ENCODE measurements at regions not wholly inside any gene's neighbourhood (a gene's known extent, or its start where the extent isn't known, plus 50 kb on each side); places are given as distances from the start of the nearest gene placed in this dataset.

DNA sequence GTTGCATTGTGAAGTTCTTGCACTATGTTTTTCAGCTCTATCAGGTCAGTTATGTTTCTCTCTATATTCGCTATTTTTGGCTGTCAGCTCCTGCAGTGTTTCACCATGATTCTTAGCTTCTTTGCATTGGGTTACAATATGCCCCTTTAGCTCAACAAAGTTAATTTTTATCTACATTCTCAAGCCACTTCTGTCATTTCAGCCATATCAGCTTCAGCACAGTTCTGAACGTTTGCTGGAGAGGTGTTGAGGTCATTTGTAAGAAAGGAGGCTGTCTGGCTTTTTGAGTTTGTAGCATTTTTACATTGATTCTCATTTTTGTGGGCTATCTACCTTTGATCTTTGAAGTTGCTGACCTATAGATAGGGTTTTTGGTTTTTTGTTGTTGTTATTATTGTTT is 573.2 kb upstream of the RGS18 start:
- DNase-seq (ENCODE audit: low read depth): no peak

DNA sequence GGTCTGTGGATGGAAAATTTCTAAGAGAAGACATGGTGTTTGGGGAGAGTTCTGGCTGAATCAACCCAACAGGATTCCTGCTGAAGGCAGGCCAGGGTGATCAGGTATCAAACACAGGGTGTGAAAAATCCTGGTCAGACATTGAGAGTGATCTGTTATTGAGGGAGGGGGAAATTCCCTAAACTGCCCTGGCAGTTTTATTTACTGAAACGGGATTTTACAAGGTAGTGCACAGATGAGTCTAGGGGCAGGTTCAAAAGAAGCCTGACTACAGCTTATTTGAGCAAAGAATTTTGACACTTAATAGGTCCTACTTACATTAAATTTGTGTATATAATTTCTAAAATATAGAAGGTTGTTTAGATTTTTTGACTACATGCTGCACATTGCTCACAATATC is 569.4 kb upstream of the RGS18 start:
- no peak for DNase-seq (ENCODE audit: low read depth)

DNA sequence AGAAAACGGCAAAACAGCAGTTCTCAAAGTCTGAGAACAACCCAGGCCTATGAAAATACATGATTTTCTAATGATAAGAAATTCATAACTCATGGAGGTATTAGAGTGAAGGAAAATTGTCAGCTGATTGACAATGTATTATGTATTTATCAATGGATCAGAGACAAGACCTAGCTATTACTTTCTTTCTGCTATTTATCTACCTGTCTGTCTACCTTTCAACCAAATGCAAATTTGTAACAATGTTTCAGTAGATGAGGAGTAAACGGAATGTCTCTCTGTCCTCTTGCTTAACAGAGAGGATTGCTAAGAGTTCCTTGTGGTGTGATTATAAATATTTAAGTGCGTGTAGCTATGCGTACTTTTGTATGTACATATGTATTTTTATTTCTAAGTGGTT is 568.7 kb upstream of the RGS18 start:
- no peak for DNase-seq (ENCODE audit: low read depth)

DNA sequence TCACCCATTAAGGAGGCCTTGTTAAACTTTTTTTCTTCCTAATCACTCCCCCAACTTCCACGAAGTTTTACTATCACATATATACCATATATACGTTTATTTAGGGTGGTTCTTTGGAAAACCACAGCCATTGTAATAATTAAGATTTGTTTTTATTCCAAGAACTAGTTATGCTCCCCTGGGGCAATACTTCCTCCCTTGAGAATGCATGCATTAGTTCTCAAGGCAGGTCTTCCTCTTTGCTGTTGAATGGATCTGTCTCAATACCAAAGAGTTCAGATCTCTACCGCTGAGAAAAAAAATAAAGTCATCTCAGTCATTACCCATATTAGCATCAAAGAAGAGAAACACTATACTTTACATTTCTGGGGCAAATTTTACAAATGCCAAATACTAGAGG is 567.7 kb upstream of the RGS18 start:
- DNase-seq (ENCODE audit: low read depth): no peak

DNA sequence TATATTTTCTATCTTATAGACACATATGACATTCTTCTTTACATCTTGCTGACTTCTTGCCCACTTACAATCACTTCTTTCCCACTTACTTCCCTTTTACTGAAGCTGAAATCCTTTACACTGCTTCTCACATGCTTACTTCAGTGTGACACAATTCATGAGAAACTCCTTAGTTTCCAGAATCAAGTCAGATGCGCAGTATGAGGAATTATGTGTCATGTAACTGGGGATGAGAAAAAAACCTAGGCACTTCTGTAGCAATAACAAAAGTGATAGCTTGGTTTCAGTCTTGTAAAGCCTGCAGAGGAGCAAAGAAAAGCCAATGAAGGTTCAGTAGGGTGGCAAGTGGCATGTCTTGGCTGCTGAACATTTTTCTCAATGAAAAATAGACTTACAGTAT is 566.2 kb upstream of the RGS18 start:
- DNase-seq (ENCODE audit: low read depth): no peak

DNA sequence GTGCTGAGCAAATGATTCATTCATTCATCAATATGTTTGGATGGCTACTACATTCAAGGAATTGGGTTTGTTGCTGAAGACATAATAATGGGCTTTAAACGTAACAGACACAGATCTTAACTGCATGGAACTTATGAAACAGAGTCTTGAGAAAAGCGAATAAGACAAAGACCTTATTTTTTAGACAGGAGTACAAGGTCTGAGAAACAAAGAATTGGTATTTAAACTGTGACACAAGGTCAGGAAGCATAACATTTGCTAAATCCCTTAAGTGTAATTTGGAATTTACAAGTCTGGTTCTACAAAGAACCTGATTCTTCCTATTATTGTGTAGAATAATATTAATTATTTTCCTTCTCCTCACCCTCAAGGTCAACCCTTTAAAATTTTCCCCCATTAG is 565.4 kb upstream of the RGS18 start:
- no peak for DNase-seq (ENCODE audit: low read depth)

DNA sequence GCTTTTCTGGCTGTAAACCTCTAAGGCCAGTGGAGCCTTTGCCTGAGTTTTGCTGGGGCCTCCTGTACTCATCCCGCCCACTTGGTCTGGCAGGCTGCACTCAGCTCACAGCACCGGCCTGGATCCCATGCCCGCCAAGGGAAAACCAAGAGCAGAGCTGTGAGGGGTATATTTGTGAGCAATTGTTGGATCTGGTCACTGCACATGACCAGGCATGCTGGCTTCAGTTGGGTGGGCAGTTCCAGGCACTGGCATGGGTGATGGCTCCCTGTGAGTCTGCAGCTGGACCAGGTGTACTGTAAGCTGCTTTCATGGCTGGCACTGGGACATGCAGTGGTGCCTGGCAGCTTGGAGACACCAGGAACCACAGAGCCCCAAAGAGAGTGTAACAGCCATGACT is 563.1 kb upstream of the RGS18 start:
- no peak for DNase-seq (ENCODE audit: low read depth)

DNA sequence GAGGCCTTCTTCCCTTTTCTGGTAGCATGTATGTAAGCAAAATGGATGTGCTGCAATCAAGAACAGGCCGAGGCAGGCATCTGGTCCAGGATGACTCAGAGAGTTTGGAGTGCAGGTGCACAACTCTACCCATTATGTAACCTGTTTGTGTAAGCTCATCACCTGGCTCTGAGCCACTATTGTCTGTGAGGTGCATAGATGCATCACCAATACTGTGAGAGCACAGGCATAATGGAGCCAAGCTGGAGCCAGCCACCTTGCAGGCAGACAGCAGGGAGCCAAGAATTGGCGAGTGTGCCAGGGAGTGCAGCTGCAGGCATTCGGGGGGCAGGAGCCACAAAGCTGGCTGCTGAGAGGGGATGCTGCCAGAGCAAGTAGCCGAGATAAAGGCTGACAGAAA is 549.9 kb upstream of the RGS18 start:
- DNase-seq (ENCODE audit: low read depth): no peak

DNA sequence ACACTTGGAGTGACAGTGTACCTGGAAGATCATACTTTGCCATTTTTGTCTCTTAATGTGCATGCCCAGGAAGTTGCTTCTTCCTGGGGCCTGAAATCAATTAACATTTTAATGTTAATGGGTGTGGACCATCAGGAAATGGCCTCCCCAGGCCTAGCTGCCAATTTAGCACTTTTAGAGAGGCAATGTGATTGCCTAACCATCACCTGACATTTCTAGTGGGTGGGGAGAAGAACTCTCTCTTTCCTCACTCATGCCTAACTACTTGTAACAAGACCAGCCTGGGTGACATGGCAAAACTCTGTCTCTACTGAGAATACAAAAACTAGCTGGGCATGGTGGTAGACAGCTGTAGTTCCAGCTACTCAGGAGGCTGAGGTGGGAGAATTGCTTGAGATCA is 549.0 kb upstream of the RGS18 start:
- DNase-seq (ENCODE audit: low read depth): no peak

DNA sequence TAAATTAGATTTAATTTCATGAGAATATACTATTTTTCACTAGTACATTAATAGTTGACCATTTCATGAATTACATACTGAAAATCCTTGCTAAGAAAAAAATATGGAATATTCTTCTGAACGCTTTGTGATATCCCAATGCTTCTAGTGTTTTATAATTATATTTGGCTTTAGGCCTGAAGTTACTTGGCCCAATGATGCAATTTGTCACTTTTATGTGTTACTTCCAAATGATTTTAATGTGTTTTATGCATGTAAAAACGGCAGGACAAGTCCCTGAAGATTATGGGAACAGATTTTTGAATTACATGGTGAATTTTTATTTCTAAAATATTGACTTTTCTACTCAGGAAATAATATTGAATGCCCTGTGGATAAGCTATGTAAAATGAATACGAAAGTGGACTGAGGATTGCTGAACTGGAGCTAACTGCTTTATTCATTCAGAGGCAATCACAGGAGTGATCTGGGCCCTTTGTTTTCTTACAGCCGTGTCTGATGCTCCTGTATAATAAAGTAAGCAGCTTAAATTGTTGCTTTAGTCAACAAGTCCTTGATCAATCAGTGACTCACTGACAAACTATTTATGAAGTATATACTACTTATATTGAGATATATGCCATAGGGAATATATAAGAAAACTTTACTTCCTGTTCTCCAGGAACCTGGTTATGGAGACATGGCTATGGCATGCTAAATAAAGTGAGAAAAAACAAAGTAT is 543.0 kb upstream of the RGS18 start:
- DNase-seq (ENCODE audit: low read depth): no peak

DNA sequence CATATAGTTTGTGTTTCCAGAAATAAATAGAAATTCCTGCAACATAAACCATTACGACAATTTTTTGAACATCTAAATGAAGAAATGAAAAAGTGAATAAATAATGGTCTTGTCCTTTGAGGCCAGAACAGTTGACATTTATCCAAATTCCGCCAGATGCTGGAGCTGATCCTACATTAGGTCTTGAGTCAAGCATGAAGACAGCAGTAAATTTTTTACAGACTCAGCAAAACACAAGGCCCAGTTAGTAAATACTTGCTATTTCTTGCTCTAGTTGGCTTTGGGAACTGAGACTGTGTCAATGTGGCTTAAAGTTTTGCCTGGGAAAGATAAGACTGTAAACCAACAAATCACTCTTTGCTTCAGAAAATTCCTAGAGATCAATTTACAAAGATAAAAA is 540.1 kb upstream of the RGS18 start:
- no peak for DNase-seq (ENCODE audit: low read depth)

DNA sequence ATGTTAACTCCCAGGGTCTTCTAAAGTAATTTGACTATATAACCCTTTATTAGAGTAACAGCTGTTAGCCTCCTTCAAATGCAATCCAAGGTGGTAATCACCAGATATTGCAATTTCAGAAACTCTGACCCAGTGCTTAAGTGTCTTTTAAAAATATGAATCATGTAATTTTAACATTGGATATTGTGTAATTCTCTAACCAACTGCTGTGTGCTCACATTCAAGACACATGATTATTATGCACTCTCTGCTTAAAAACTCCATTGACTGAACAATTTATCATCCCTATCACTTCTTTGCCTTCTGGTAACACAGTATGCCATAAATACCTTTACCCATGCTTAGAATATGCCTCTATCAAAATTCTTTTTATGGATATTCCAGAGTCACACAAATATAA is 537.4 kb upstream of the RGS18 start:
- DNase-seq (ENCODE audit: low read depth): no peak

DNA sequence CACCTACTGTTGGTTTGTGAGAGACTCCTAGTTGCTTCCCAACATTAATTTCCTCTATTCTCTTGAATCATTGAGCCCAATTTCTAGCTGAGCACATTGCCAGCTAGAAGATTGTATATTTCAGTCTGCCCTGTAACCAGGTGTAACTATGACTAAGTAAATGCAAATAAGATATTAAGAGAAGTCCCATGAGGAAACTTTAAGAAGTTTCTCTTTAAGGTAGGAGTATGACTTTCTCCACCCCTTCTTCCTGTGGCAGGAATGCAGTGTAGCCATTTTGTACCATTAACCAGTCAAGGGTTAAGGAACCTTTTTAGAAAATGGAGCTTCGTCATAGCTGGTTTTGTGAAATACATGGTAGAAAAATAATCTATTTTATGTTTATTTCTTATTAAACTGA is 534.2 kb upstream of the RGS18 start:
- DNase-seq (ENCODE audit: low read depth): no peak

DNA sequence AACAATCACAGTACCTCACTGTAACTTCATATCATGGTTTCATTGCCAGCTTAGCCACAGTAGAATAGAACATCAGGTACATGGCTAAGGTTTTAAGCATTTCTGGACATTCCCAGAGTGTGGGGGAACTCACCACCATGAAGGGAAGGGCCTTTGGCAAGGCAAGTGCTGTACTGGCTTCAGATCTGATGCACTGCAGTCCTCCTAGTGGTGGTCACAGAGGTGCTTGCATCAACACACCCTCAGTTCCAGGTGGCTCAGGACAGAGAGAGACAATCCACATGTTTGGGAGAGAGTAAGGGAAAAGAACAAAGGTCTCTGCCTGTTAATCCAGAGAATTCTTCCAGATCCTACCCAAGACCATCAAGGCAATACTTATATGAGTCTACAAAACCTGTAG is 528.4 kb upstream of the RGS18 start:
- DNase-seq (ENCODE audit: low read depth): no peak

DNA sequence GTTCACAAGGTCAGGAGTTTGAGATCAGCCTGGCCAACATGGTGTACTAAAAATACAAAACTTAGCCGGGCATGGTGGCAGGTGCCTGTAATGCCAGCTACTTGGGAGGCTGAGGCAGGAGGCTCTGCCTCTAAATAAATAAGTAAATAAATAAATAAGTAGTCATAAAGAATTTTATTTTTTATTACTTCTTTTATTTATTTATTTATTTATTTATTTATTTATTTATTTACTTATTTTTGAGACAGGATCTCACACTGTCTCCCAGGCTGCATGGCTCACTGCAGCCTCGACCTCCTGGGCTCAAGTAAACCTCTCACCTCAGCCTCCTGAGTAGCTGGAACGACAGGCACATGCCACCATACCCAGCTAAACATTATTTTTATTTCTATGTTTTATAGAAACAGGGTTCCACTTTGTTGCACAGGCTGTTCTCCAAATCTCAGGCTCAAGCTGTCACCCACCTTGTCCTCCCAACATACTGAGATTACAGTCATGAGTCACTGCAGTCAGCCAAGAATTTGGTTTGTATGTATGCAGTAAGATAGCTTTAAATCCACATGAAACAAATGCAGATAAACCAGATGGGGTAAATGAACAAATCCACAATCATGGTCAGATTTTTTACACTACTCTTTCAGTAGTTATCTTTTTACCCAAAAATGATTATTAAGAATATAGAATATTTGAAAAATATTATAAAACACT is 523.3 kb upstream of the RGS18 start:
- no peak for DNase-seq (ENCODE audit: low read depth)

DNA sequence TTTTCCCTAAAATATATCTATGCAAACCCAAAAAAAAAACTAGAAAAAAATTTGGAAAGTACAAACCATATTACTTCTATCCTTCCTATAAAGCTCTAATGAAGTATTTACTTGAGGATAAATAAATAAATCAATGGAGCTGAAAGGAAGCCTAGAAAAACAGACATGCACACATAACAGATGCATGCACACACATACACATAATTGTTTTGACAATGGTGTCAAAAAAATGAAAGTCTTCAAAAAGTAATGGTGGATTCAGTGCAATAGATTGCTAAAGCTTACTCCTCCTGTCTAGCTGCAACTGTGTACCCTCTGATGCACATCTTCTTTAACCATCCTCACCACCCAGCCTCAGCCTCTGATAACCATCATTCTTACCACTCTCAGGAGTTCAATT is 521.9 kb upstream of the RGS18 start:
- no peak for DNase-seq (ENCODE audit: low read depth)

DNA sequence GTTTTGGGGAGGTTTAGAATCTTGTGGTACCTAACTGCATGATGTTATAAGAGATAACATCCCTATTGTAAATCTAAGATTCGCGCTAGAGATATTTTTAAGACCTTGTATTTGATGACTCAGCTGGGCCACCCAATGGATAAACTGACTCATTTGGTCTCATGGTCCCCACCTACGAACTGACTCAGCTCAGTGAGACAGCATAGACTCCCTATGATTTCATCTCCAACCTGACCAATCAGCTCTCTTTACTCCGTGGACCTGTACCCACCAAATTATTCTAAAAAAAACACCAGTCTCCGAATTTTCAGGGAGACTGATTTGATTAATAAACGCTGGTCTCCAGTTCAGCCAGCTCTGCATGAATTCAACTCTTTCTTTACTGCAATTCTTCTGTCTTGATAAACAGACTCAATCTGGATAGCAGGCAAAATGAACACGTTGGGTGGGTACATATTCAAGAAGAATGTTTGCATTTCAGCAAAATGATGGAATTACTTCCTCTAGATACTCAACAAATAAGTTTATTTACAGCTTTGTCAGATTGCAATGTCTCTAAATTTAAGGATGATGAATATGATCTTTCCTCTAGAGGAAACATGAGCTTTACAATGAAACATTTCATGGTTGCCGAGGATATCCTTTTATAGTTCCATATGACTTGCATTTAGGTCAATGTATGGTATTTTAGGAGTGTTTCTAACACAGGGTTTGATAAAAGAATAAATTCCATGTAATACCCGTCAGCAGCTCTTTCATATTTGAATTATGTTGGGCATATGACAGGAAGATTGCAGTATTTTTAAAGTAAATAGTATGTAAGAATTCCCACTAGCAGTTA is 516.6 kb upstream of the RGS18 start:
- DNase-seq (ENCODE audit: low read depth): no peak

DNA sequence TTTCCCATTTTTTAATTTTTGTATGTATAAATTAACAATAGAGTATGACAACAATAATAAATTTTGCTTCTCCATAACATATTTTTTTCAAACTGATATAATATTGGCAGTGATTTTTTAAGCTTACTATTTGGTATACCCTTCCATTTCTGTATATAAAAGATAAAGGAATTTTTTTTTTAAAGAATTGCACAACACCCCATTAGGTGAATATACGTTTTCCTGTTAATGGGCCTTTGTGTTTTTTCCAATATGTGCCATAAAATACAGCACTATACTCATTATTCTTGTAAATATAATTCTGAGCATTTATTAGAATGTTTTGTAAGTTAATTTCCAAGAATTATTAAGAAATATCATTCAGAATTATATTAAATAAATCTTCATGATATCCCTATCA is 515.2 kb upstream of the RGS18 start:
- DNase-seq (ENCODE audit: low read depth): no peak

DNA sequence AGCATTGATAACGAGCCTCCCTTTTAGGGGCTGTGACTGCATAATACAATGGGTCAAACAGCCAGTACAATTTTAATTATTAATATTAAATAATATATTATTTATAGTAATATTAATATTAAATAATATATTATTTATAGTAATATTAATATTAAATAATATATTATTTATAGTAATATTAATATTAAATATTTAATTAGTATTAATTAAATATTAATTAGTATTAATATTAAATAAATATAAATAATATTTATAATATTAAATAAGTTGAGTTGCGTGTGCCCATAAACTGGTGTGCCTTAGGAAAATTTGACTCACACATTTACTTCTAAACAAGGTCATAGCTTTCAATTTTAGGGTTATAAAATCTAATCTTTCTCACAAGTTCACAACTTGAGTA is 509.3 kb upstream of the RGS18 start:
- DNase-seq (ENCODE audit: low read depth): no peak

DNA sequence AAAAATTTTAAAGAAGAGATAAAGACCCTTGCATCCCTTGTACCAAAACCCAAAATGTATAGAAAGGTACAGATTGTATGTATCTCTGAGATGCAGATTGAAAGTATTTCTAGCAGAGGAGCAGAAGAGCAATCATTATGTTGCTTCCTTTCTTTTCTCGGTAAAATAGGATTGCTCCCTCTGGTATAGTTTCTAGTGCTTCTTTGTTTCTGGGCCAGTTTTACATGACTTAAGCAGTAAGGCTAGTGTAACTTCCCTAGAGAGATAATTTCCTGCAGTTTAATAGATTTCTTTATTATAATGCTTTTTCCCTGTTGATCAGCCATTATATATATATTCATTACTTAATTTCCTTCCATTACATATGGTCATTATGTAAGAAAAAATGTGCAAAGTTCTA is 496.2 kb upstream of the RGS18 start:
- no peak for DNase-seq (ENCODE audit: low read depth)

DNA sequence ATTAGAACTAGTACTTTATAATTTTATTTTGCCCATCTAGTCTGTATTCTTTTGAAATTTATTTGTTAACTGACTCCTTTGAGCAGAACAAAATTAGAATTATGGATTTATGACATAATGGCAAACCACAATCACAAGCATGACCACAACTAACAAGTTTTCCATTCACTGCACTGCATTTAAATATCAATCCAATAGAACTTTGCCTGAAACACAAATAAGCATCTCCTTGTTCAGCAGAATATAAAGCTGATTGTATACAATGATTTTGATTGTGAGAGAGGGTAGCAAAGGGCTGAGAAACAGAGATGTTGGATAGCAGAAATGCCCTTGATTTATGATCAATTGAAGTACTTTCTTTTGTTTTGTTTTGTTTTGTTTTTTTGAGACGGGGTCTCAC is 495.5 kb upstream of the RGS18 start:
- no peak for DNase-seq (ENCODE audit: low read depth)

DNA sequence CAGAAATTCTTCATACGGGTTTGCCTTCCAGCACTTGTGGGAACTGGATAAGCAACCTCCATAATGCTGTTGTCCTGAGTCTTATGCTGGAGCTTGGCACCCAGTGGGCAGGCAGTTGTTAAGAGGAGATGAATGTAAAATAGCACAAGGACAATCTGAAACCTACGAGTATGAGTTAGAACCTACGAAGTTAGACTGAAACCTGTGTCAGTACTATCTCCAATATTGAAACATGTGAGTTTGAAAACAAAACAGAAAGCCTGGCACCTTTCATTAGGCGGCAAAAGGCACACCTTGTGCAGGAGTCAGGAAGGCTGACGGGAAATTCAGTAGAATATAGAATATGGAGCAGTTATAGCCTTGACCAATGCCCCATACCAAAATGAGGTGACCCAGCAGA is 489.7 kb upstream of the RGS18 start:
- no peak for DNase-seq (ENCODE audit: low read depth)

DNA sequence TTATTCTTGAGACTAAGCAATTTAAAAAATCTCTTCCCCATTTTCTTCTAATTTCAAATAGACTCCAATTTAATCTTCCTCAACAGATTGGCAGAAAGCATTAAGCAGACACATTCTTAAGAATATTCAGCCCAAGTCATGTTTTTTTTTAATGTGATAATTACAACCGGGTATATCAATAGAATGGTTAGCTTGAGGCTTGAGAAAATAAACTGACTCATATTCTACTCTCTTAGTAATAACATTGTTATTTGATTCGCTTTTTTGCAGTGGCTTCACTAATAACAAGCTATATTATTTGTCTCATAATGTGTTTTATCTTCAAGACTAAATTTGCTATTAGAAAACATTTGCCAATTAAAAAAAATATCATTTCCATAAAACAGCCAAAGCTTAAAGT is 488.6 kb upstream of the RGS18 start:
- no peak for DNase-seq (ENCODE audit: low read depth)

Data from fibroblast of gingiva (primary cell).